Fibroblast of mammary gland (primary cell): ENCODE measurements at regions not wholly inside any gene's neighbourhood (a gene's known extent, or its start where the extent isn't known, plus 50 kb on each side); places are given as distances from the start of the nearest gene placed in this dataset.

Source experiments
- DNase-seq: peaks from one replicate; pipeline ENCODE4 v3.0.0-alpha.2; 2010; ENCODE audit warnings: low read depth
- H3K4me3 ChIP-seq: 2 replicates; pipeline ENCODE4 v1.5.1; 2011; ENCODE audit warnings: low read depth, mild to moderate bottlenecking, low read length, moderate library complexity; ENCODE audit not compliant: control insufficient read depth
- TF ChIP-seq, protein P1 (sequence below): conservative IDR thresholded peaks from 2 replicates; pipeline ENCODE4 v1.5.1; 2011; ENCODE audit warnings: low read depth, low read length, inconsistent platforms; ENCODE audit not compliant: control insufficient read depth, insufficient read depth

DNA sequence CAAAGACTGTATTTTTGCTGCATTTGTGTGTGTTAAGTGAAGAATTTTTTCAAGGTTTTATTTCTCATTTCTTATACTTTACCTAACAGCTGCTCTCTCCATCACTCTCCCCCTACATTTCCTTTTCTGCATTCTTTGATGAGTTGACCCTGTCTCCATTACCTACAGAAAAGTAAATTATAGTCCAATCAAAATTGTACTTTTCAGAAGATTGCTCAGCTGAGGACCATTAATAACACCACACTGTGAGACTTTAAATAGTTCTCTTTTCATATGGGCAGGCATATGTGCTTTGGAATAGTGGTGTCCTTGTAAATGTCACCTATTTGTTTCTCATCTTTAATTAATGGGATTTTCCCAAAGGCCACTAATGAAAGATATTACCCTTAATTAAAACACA is 234.7 kb upstream of the GPR149 start:
- no peak for DNase-seq
- TF ChIP-seq, protein P1, sequence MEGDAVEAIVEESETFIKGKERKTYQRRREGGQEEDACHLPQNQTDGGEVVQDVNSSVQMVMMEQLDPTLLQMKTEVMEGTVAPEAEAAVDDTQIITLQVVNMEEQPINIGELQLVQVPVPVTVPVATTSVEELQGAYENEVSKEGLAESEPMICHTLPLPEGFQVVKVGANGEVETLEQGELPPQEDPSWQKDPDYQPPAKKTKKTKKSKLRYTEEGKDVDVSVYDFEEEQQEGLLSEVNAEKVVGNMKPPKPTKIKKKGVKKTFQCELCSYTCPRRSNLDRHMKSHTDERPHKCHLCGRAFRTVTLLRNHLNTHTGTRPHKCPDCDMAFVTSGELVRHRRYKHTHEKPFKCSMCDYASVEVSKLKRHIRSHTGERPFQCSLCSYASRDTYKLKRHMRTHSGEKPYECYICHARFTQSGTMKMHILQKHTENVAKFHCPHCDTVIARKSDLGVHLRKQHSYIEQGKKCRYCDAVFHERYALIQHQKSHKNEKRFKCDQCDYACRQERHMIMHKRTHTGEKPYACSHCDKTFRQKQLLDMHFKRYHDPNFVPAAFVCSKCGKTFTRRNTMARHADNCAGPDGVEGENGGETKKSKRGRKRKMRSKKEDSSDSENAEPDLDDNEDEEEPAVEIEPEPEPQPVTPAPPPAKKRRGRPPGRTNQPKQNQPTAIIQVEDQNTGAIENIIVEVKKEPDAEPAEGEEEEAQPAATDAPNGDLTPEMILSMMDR: no peak
- H3K4me3 ChIP-seq: no peak overlapping the region

DNA sequence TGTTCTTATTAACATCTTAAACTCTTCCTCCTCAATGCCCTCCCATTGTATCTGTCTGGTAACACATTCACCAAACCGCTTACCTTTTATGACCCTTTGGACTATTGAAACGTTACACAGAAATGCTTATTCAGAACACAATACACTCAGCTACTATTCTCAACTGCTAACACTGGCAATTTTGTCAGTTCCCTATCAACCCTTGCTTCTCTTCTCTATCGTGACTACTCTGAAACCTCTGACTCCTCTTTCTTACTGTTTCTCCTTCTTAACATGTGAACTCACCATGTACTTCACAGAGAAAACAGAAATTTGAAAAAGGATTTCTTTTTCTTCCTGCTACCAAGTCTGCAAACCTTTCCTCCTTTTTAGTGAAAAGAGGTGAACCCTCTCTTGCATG is 232.9 kb upstream of the GPR149 start:
- DNase-seq: no peak
- TF ChIP-seq, protein P1: no peak
- no peak overlapping the region for H3K4me3 ChIP-seq

DNA sequence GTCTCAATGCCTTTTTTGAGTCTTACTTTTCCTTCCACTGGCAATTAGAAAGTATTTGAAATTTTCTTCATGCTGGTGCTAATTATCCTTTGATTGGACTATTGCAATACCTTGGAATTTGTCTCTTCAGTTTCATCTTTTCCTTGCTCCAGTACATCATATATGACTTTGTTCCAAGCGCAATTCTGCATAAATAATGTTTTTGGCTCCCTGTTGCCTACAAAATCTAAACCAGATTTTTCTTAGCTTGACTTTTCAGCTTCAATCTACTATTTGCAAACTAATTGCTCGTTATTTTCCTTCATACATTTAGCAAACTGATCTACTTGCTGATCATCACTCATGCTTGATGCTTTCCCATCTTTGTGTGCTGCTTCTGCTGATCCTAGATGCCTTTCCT is 230.8 kb upstream of the GPR149 start:
- H3K4me3 ChIP-seq: no peak overlapping the region
- DNase-seq: no peak
- TF ChIP-seq, protein P1: no peak

GRCh38 chr3:154658000-154658399 is 228.0 kb upstream of the GPR149 start:
- no peak for DNase-seq
- TF ChIP-seq, protein P1: no peak
- no peak overlapping the region for H3K4me3 ChIP-seq

DNA sequence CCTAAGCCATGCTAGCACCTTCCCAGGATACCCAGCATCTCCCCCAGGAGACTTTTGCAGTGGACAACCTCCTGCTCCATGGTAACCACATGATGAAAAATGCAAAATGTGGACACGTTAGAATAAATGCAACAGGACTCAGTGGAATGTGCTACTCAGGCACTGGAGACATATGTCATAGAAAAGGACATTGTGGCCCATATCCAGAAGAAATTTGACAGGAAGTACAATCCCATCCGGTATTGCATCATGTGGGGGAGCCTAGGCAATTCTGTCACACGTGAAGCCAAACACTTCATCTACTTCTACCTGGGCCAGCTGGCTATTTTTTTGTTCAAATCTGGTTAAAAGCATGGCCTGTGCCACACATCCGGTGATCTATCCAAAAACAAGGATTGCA is 227.2 kb upstream of the GPR149 start:
- TF ChIP-seq, protein P1: no peak
- H3K4me3 ChIP-seq: no peak overlapping the region
- no peak for DNase-seq

DNA sequence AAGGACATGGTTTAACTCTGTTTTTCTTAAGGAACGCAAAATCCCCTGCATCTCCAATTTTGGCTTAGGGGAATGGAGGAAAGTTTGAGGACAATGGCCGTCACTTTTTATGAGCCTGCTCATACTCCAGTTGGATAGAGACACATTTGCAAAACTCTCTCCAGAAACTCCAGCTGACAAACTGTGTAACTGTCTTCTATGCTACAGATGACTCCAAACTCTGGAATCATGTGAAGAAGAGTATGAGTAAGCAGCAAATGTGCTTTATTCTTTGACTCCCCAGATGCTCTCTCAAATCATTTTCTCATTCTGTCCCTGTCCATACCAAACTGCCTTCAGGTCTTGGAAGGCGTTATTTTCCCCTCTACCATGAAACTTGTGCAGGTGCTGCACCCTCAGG is 226.5 kb upstream of the GPR149 start:
- TF ChIP-seq, protein P1: no peak
- no peak for DNase-seq

GRCh38 chr3:154642145-154642544 is 212.2 kb upstream of the GPR149 start:
- TF ChIP-seq, protein P1: no peak
- no peak for DNase-seq
- no peak overlapping the region for H3K4me3 ChIP-seq

More for the DNA sequence above, 226.5 kb upstream of the GPR149 start:
- no peak overlapping the region for H3K4me3 ChIP-seq
